Activated CD4-positive, alpha-beta T cell treated with anti-CD3 and anti-CD28 coated beads, Interleukin-2, amount 10 ng/mL, durations not matched to agents 7 days and 5 days (primary cell): ENCODE measurements at regions not wholly inside any gene's neighbourhood (a gene's known extent, or its start where the extent isn't known, plus 50 kb on each side); places are given as distances from the start of the nearest gene placed in this dataset.

Experiments used
- CTCF ChIA-PET: fragments of 350-600 bp; sonication (Branson Sonifier 250); formaldehyde crosslinking; loops from one replicate; lab custom pipeline; 2021; ENCODE audit warnings: antibody characterized with exemption; lab: Charles Lee
- POLR2A ChIA-PET: fragments of 350-600 bp; sonication (Branson Sonifier 250); formaldehyde crosslinking; loops from one replicate; lab custom pipeline; 2021; ENCODE audit warnings: antibody characterized with exemption; lab: Charles Lee
- DNase-seq: peaks from one replicate; pipeline ENCODE4 v3.0.0-alpha.2; 2020
- H3K27ac Mint-ChIP-seq: one replicate; pipeline ENCODE4 v1.8.0; 2021; ENCODE audit warnings: mild to moderate bottlenecking, moderate library complexity, mixed read lengths
- H3K27me3 Mint-ChIP-seq: one replicate; pipeline ENCODE4 v1.8.0; 2021; ENCODE audit warnings: mixed read lengths
- H3K36me3 Mint-ChIP-seq: one replicate; pipeline ENCODE4 v1.8.0; 2021; ENCODE audit warnings: low read depth, mixed read lengths
- H3K4me1 Mint-ChIP-seq: one replicate; pipeline ENCODE4 v1.8.0; 2021; ENCODE audit warnings: mixed read lengths
- H3K4me3 Mint-ChIP-seq: one replicate; pipeline ENCODE4 v1.8.0; 2021; ENCODE audit warnings: mild to moderate bottlenecking, moderate library complexity, mixed read lengths
- H3K9me3 Mint-ChIP-seq: one replicate; pipeline ENCODE4 v1.8.0; 2021; ENCODE audit warnings: mixed read lengths

GRCh38 chr13:46964789-46965527 is 68.1 kb upstream of the HTR2A start:
- Mint-ChIP-seq H3K9me3 (no peaks in the 10 kb centered on the region), H3K27me3 (no peaks in the 10 kb centered on the region)

GRCh38 chr13:46963904-46964303 is 67.1 kb upstream of the HTR2A start:
- POLR2A ChIA-PET = no interaction called here
- H3K36me3 Mint-ChIP-seq = no peaks in the 10 kb centered on the region
- H3K9me3 Mint-ChIP-seq = no peaks in the 10 kb centered on the region
- peaks cover 4% of the 10 kb centered on the region for H3K4me1 Mint-ChIP-seq
- no peak for DNase-seq
- no peak overlapping the region for H3K4me3 Mint-ChIP-seq
- CTCF ChIA-PET = no interaction called here
- no peak overlapping the region for H3K27ac Mint-ChIP-seq
- peaks cover 1% of the 10 kb centered on the region for H3K27me3 Mint-ChIP-seq

More at GRCh38 chr13:46964789-46965527, 68.1 kb upstream of the HTR2A start:
- Mint-ChIP-seq H3K4me1 (peaks cover 4% of the 10 kb centered on the region), H3K4me3 (no peak overlapping the region), H3K36me3 (no peaks in the 10 kb centered on the region), H3K27ac (no peak overlapping the region)
- POLR2A ChIA-PET = no interaction called here
- CTCF ChIA-PET = no interaction called here
- no peak for DNase-seq

GRCh38 chr13:46962281-46962941 is 65.6 kb upstream of the HTR2A start:
- no peaks in the 10 kb centered on the region for H3K36me3 Mint-ChIP-seq
- H3K27me3 Mint-ChIP-seq = peaks cover 7% of the 10 kb centered on the region
- no peak overlapping the region for H3K4me3 Mint-ChIP-seq
- H3K4me1 Mint-ChIP-seq = peaks cover 4% of the 10 kb centered on the region
- POLR2A ChIA-PET = interaction anchor here (0.6 kb wide), 1 partner anchor 1117 kb away, joined by 3 read pairs; no protein-coding TSS in a partner anchor
- DNase-seq = no peak
- H3K9me3 Mint-ChIP-seq = no peaks in the 10 kb centered on the region
- no peak overlapping the region for H3K27ac Mint-ChIP-seq
- CTCF ChIA-PET = interaction anchor here (0.6 kb wide), 1 partner anchor 11 kb away, joined by 4 read pairs; no protein-coding TSS in a partner anchor

GRCh38 chr13:46961719-46962118 is 64.9 kb upstream of the HTR2A start:
- CTCF ChIA-PET = interaction anchor here (0.6 kb wide), 1 partner anchor 10 kb away, joined by 4 read pairs; no protein-coding TSS in a partner anchor
- POLR2A ChIA-PET = interaction anchor here (0.6 kb wide), 1 partner anchor 1117 kb away, joined by 3 read pairs; no protein-coding TSS in a partner anchor
- H3K9me3 Mint-ChIP-seq = no peaks in the 10 kb centered on the region

GRCh38 chr13:46953941-46954340 is 57.1 kb upstream of the HTR2A start:
- DNase-seq = no peak
- H3K9me3 Mint-ChIP-seq = no peaks in the 10 kb centered on the region
- no peaks in the 10 kb centered on the region for H3K36me3 Mint-ChIP-seq
- no peaks in the 10 kb centered on the region for H3K4me1 Mint-ChIP-seq
- ChIA-PET POLR2A (no interaction called here), CTCF (no interaction called here)
- H3K27me3 Mint-ChIP-seq = peaks cover 11% of the 10 kb centered on the region
- no peak overlapping the region for H3K27ac Mint-ChIP-seq
- H3K4me3 Mint-ChIP-seq = no peak overlapping the region

More at GRCh38 chr13:46961719-46962118, 64.9 kb upstream of the HTR2A start:
- DNase-seq = no peak
- no peak overlapping the region for H3K4me3 Mint-ChIP-seq
- peaks cover 4% of the 10 kb centered on the region for H3K4me1 Mint-ChIP-seq
- no peaks in the 10 kb centered on the region for H3K36me3 Mint-ChIP-seq
- peaks cover 7% of the 10 kb centered on the region for H3K27me3 Mint-ChIP-seq
- H3K27ac Mint-ChIP-seq = no peak overlapping the region

- ChIA-PET POLR2A (no interaction called here), CTCF (no interaction called here)
- no peaks in the 10 kb centered on the region for H3K4me1 Mint-ChIP-seq
These were observed 56.5 kb upstream of the HTR2A start for GRCh38 chr13:46953331-46953730.

GRCh38 chr13:46951516-46951915 is 54.7 kb upstream of the HTR2A start:
- Mint-ChIP-seq H3K27me3 (peaks cover 5% of the 10 kb centered on the region), H3K27ac (no peak overlapping the region), H3K36me3 (no peaks in the 10 kb centered on the region), H3K4me3 (no peak overlapping the region), H3K9me3 (no peaks in the 10 kb centered on the region), H3K4me1 (no peaks in the 10 kb centered on the region)
- ChIA-PET CTCF (interaction anchor here (0.6 kb wide), 1 partner anchor 11 kb away, joined by 4 read pairs; no protein-coding TSS in a partner anchor), POLR2A (no interaction called here)
- DNase-seq = no peak

More at GRCh38 chr13:46953331-46953730, 56.5 kb upstream of the HTR2A start:
- H3K9me3 Mint-ChIP-seq = no peaks in the 10 kb centered on the region
- H3K4me3 Mint-ChIP-seq = no peak overlapping the region
- H3K27me3 Mint-ChIP-seq = peaks cover 12% of the 10 kb centered on the region
- no peak for DNase-seq
- no peak overlapping the region for H3K27ac Mint-ChIP-seq
- H3K36me3 Mint-ChIP-seq = no peaks in the 10 kb centered on the region

- DNase-seq = no peak
- peaks cover 6% of the 10 kb centered on the region for H3K9me3 Mint-ChIP-seq
- H3K27ac Mint-ChIP-seq = no peak overlapping the region
- CTCF ChIA-PET = no interaction called here
- H3K27me3 Mint-ChIP-seq = peaks cover 2% of the 10 kb centered on the region
- H3K4me1 Mint-ChIP-seq = no peaks in the 10 kb centered on the region
- H3K36me3 Mint-ChIP-seq = no peaks in the 10 kb centered on the region
- no peak overlapping the region for H3K4me3 Mint-ChIP-seq
- POLR2A ChIA-PET = no interaction called here
These were observed 52.4 kb upstream of the HTR2A start for GRCh38 chr13:46949211-46949610.

- Mint-ChIP-seq H3K4me1 (no peaks in the 10 kb centered on the region), H3K4me3 (no peak overlapping the region), H3K27me3 (peaks cover 2% of the 10 kb centered on the region), H3K9me3 (peaks cover 6% of the 10 kb centered on the region), H3K36me3 (no peaks in the 10 kb centered on the region), H3K27ac (no peak overlapping the region)
- DNase-seq = no peak
- ChIA-PET CTCF (no interaction called here), POLR2A (no interaction called here)
These were observed 51.5 kb upstream of the HTR2A start for GRCh38 chr13:46948338-46948737.

- H3K9me3 Mint-ChIP-seq = peaks cover 8% of the 10 kb centered on the region
- no peaks in the 10 kb centered on the region for H3K4me1 Mint-ChIP-seq
- POLR2A ChIA-PET = no interaction called here
- H3K4me3 Mint-ChIP-seq = no peak overlapping the region
- H3K27ac Mint-ChIP-seq = no peak overlapping the region
- CTCF ChIA-PET = no interaction called here
- no peaks in the 10 kb centered on the region for H3K36me3 Mint-ChIP-seq
- H3K27me3 Mint-ChIP-seq = peaks cover 2% of the 10 kb centered on the region
- no peak for DNase-seq
These were observed 50.8 kb upstream of the HTR2A start for GRCh38 chr13:46947425-46948191.
